Type B pancreatic cell (in vitro differentiated cells): ENCODE measurements at regions not wholly inside any gene's neighbourhood (a gene's known extent, or its start where the extent isn't known, plus 50 kb on each side); places are given as distances from the start of the nearest gene placed in this dataset.

Experiments
- DNase-seq: peaks from one replicate; pipeline ENCODE4 v3.0.0; 2021; ENCODE audit warnings: mixed read lengths; ENCODE audit not compliant: unreplicated experiment; ENCODE audit errors: extremely low spot score
- H3K27ac Mint-ChIP-seq: 2 replicates; pipeline ENCODE4 v1.8.0; 2021; ENCODE audit warnings: mild to moderate bottlenecking, mixed read lengths
- H3K27me3 Mint-ChIP-seq: 2 replicates; pipeline ENCODE4 v1.8.0; 2021; ENCODE audit warnings: mixed read lengths
- H3K36me3 Mint-ChIP-seq: 2 replicates; pipeline ENCODE4 v1.8.0; 2021; ENCODE audit warnings: mixed read lengths
- H3K4me1 Mint-ChIP-seq: one replicate; pipeline ENCODE4 v1.8.0; 2021; ENCODE audit warnings: mixed read lengths; ENCODE audit not compliant: unreplicated experiment
- H3K4me3 Mint-ChIP-seq: 2 replicates; pipeline ENCODE4 v1.8.0; 2021; ENCODE audit warnings: mild to moderate bottlenecking, mixed read lengths
- H3K9me3 Mint-ChIP-seq: 2 replicates; pipeline ENCODE4 v1.8.0; 2021; ENCODE audit warnings: mixed read lengths
- TF ChIP-seq, protein P1 (sequence below): fragments of 200-600 bp; sonication (generic); conservative IDR thresholded peaks from 2 replicates; pipeline ENCODE4 v1.5.0; 2021; ENCODE audit warnings: antibody characterized with exemption, mild to moderate bottlenecking

- Mint-ChIP-seq H3K27ac (no peak overlapping the region), H3K36me3 (no peaks in the 10 kb centered on the region), H3K9me3 (no peaks in the 10 kb centered on the region), H3K4me1 (peaks cover 6% of the 10 kb centered on the region), H3K27me3 (peaks cover 16% of the 10 kb centered on the region), H3K4me3 (no peak overlapping the region)
- DNase-seq = no peak
- TF ChIP-seq, protein P1, sequence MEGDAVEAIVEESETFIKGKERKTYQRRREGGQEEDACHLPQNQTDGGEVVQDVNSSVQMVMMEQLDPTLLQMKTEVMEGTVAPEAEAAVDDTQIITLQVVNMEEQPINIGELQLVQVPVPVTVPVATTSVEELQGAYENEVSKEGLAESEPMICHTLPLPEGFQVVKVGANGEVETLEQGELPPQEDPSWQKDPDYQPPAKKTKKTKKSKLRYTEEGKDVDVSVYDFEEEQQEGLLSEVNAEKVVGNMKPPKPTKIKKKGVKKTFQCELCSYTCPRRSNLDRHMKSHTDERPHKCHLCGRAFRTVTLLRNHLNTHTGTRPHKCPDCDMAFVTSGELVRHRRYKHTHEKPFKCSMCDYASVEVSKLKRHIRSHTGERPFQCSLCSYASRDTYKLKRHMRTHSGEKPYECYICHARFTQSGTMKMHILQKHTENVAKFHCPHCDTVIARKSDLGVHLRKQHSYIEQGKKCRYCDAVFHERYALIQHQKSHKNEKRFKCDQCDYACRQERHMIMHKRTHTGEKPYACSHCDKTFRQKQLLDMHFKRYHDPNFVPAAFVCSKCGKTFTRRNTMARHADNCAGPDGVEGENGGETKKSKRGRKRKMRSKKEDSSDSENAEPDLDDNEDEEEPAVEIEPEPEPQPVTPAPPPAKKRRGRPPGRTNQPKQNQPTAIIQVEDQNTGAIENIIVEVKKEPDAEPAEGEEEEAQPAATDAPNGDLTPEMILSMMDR = no peak
Measured at GRCh38 chr5:8845296-8845695, 700.6 kb downstream of the SEMA5A start.

DNA sequence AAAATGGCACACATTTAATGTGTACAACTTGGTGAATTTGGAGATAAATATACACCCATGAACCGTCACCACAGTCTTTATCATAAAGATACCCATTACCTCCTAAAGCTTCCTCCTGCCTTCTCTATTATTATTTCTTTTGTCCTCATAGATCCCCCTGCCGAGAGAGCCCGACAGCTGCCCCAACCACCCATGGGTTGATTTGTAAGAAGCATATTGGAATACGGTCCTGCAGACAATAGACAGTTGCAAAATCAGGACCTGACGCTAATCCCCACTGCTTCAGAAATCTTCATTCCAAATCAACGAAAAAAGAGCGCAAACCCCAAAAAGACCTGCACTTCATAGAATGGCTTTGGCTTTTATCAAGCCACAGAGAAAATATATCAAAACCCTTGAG, 697.5 kb downstream of the SEMA5A start:
- TF ChIP-seq, protein P1 = no peak
- Mint-ChIP-seq H3K9me3 (no peaks in the 10 kb centered on the region), H3K27ac (no peak overlapping the region), H3K27me3 (peaks cover 30% of the 10 kb centered on the region), H3K4me3 (no peak overlapping the region), H3K36me3 (no peaks in the 10 kb centered on the region), H3K4me1 (peaks cover 11% of the 10 kb centered on the region)
- DNase-seq = no peak

DNA sequence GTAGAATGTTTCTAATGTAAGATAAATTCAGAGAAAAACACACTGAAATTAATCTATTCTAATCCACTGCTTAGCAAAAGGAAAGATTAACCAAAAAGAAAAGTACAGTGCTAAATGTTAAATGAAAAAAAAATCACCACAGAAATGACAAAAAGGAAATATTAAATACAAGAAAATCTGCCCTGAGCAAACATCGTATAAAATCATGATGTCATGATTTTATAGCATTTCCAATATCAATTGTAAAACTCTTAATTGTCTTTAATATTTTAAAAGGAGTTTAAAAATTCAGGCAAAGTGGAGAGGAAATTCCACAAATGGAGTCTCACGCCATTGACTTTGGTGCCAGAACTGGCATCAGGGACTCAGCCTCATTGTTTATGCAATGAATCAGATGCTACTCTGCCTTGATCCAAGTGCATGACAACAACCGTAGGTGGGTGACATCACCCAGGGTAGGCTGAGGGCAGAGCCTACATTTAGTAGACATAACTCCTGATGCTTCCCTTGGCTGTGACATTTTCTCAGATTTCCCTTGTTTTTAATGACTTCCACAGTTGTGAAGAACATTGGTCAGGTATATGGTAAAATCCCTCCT, 696.8 kb downstream of the SEMA5A start:
- peaks cover 11% of the 10 kb centered on the region for H3K4me1 Mint-ChIP-seq
- no peaks in the 10 kb centered on the region for H3K9me3 Mint-ChIP-seq
- H3K27ac Mint-ChIP-seq = no peak overlapping the region
- H3K27me3 Mint-ChIP-seq = peaks cover 28% of the 10 kb centered on the region
- TF ChIP-seq, protein P1 = no peak
- DNase-seq = no peak
- H3K4me3 Mint-ChIP-seq = no peak overlapping the region
- H3K36me3 Mint-ChIP-seq = no peaks in the 10 kb centered on the region

DNA sequence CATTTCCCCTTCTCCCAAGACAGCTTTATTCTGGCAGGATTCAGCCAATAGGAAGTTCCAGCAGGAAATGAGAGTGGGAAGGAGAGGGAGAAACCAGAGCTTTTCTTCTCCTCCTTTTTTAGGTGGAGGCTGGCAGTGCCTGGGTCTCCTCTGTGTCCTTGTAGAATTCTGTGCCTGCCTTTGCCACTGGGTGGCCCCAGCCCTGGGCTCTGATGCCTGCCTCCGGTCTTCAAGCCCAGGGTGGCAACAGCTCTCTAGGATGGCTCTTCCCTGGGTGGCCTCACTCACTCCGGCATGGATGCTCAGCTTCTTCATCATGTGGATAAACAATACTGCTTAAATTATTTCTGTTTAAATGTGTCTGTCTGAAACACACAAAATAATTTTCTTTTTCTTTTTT, 694.8 kb downstream of the SEMA5A start:
- Mint-ChIP-seq H3K27me3 (peaks cover 28% of the 10 kb centered on the region), H3K4me3 (no peak overlapping the region), H3K27ac (no peak overlapping the region), H3K9me3 (no peaks in the 10 kb centered on the region), H3K36me3 (no peaks in the 10 kb centered on the region), H3K4me1 (peaks cover 11% of the 10 kb centered on the region)
- DNase-seq = no peak
- TF ChIP-seq, protein P1 = peak; percentile 24

GRCh38 chr5:8857051-8857450, 688.8 kb downstream of the SEMA5A start:
- H3K4me3 Mint-ChIP-seq = no peak overlapping the region
- no peaks in the 10 kb centered on the region for H3K9me3 Mint-ChIP-seq
- H3K27ac Mint-ChIP-seq = no peak overlapping the region
- H3K4me1 Mint-ChIP-seq = no peaks in the 10 kb centered on the region
- no peak for DNase-seq
- no peaks in the 10 kb centered on the region for H3K36me3 Mint-ChIP-seq
- peaks cover 9% of the 10 kb centered on the region for H3K27me3 Mint-ChIP-seq
- TF ChIP-seq, protein P1 = no peak

DNA sequence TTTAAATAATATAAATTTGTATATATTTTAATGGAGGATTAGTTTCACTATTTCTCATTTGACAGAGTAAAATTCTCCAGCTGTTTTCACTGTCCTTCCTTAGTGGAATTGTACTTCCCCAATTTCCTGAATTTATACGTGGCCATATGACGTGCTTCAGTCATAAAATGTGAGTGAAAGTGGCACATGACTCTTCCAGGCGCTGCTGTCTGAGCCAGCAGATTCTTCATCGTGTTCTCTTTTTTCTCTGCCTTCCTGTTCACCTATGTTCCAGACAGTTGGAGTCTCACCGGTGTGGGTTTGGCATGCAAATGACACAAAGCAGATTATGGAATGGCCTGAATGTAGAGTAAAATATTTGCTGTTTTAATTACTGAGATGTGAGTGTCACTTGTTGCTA, 684.1 kb downstream of the SEMA5A start:
- DNase-seq = no peak
- Mint-ChIP-seq H3K27me3 (peaks cover 8% of the 10 kb centered on the region), H3K27ac (no peak overlapping the region), H3K9me3 (no peaks in the 10 kb centered on the region), H3K4me1 (no peaks in the 10 kb centered on the region), H3K36me3 (no peaks in the 10 kb centered on the region), H3K4me3 (no peak overlapping the region)
- TF ChIP-seq, protein P1 = no peak
